GM12878 (cell line): ENCODE measurements at regions not wholly inside any gene's neighbourhood (a gene's known extent, or its start where the extent isn't known, plus 50 kb on each side); places are given as distances from the start of the nearest gene placed in this dataset.

Experiments
- ATF7 ChIP-seq: fragments of 450-650 bp; IDR thresholded peaks from 2 replicates; pipeline ENCODE4 v1.6.1; 2016; ENCODE audit warnings: low read depth, mild to moderate bottlenecking
- BACH1 ChIP-seq: fragments of 450-650 bp; IDR thresholded peaks from 2 replicates; pipeline ENCODE4 v1.6.1; 2017; ENCODE audit warnings: mild to moderate bottlenecking, borderline replicate concordance
- FOXM1 ChIP-seq: IDR thresholded peaks from 2 replicates; pipeline ENCODE4 v1.6.1; 2012; ENCODE audit warnings: low read depth, mild to moderate bottlenecking, inconsistent platforms, low read length, moderate library complexity
- IRF4 ChIP-seq: IDR thresholded peaks from 2 replicates; pipeline ENCODE4 v1.6.1; 2011; ENCODE audit warnings: low read depth, low read length
- MLLT1 ChIP-seq: fragments of 450-650 bp; IDR thresholded peaks from 2 replicates; pipeline ENCODE4 v1.6.1; 2016; ENCODE audit warnings: mild to moderate bottlenecking
- MTA2 ChIP-seq: fragments of 450-650 bp; IDR thresholded peaks from 2 replicates; pipeline ENCODE4 v1.6.1; 2016; ENCODE audit warnings: low read depth, mild to moderate bottlenecking, moderate library complexity
- MTA3 ChIP-seq: IDR thresholded peaks from 2 replicates; pipeline ENCODE4 v1.6.1; 2012; ENCODE audit warnings: low read length, inconsistent platforms, borderline replicate concordance
- NBN ChIP-seq: fragments of 450-650 bp; IDR thresholded peaks from 2 replicates; pipeline ENCODE4 v1.6.1; 2016
- RUNX3 ChIP-seq: IDR thresholded peaks from 2 replicates; pipeline ENCODE4 v1.6.1; 2012; ENCODE audit warnings: low read length, inconsistent platforms
- SIX5 ChIP-seq: IDR thresholded peaks from 2 replicates; pipeline ENCODE4 v1.6.1; 2011; ENCODE audit warnings: mild to moderate bottlenecking, low read depth, low read length, moderate library complexity; ENCODE audit not compliant: severe bottlenecking
- SKIL ChIP-seq: fragments of 450-650 bp; IDR thresholded peaks from 2 replicates; pipeline ENCODE4 v1.6.1; 2017; ENCODE audit warnings: mild to moderate bottlenecking, low read depth, inconsistent platforms; ENCODE audit not compliant: poor library complexity, severe bottlenecking
- SMAD1 ChIP-seq: fragments of 450-650 bp; IDR thresholded peaks from 2 replicates; pipeline ENCODE4 v1.6.1; 2018; ENCODE audit warnings: mild to moderate bottlenecking, low read depth; ENCODE audit not compliant: partially characterized antibody
- YBX1 ChIP-seq: fragments of 450-650 bp; IDR thresholded peaks from 2 replicates; pipeline ENCODE4 v1.6.1; 2016; ENCODE audit warnings: antibody characterized with exemption
- ZNF384 ChIP-seq: IDR thresholded peaks from 2 replicates; pipeline ENCODE4 v1.6.1; 2012; ENCODE audit warnings: low read depth, mild to moderate bottlenecking, low read length, improper control_type of control experiment, borderline replicate concordance
- TF ChIP-seq, protein P1 (sequence below): fragments of 450-650 bp; IDR thresholded peaks from 2 replicates; pipeline ENCODE4 v1.6.1; 2018; ENCODE audit warnings: borderline replicate concordance, mild to moderate bottlenecking; ENCODE audit not compliant: partially characterized antibody
- TF ChIP-seq, protein P2 (sequence below): fragments of 450-650 bp; IDR thresholded peaks from 2 replicates; pipeline ENCODE4 v1.6.1; 2016; ENCODE audit warnings: mild to moderate bottlenecking
- TF ChIP-seq, protein P3 (sequence below): fragments of 450-650 bp; IDR thresholded peaks from 2 replicates; pipeline ENCODE4 v1.6.1; 2018; ENCODE audit warnings: mild to moderate bottlenecking, low read depth, moderate library complexity; ENCODE audit not compliant: partially characterized antibody
- TF ChIP-seq, protein P4 (sequence below): IDR thresholded peaks from 2 replicates; pipeline ENCODE4 v1.6.1; 2011; ENCODE audit warnings: low read depth, mild to moderate bottlenecking, low read length, moderate library complexity, borderline replicate concordance; ENCODE audit errors: extremely low read depth

DNA sequence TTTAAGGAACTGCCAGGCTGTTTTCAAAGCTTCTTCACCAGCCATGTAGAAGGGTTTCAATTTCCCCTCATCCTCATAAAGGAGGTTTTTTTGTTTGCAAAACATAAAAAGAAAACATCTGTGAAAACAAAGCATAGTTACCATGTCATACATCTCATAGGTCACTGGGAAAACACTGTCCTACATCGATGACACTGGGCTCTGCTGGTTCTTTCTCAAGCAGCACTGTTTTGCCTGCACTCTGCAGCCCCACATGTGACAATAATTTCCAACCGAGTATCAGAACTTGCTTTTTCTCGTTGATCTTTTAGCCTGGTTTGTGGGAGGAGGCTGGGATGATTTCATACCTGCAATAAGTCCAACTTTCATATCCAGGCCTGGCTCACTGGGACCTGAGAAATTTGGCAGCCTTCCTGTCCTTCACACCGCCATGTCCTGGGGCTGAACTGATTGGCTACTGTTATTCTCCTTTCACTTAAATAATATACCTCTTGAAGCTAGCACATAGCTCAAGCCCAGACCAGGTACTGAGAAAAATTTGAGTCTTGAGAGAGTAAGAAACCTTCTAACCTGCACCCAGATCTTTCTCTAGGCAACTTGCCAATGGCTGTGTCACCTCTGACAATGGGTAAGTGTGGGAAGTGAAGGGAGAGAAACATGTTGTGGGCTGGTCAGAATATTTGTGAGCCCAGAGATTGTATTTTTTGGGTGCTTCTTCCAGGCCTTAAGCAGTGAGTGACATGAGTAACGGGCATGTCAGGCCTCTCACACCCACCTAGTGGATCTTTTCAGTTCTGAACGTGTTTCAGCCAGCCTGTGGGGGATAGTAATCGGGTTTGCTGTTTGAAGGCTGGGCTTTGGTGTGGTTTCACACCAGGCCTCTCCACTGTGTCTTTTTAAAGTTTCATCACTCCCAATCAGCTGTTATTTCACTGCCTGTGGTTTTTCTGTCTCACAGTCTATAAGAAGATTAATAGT is 502.8 kb downstream of the NTRK2 start (continued):
- TF ChIP-seq MLLT1 (peak; percentile 38; the same call in 1 of the 2 replicates), SKIL (peak; percentile 73), MTA3 (no peak), IRF4 (no peak), BACH1 (no peak), MTA2 (peak; percentile 74), ZNF384 (no peak), YBX1 (no peak), ATF7 (peak; percentile 20; the same call in 1 of the 2 replicates), NBN (0 out of 2 replicates have a peak, but pooled peaks have one; percentile 28), SMAD1 (no peak), SIX5 (no peak), FOXM1 (no peak), RUNX3 (0 out of 2 replicates have a peak, but pooled peaks have one; percentile 38)
- TF ChIP-seq, protein P1, sequence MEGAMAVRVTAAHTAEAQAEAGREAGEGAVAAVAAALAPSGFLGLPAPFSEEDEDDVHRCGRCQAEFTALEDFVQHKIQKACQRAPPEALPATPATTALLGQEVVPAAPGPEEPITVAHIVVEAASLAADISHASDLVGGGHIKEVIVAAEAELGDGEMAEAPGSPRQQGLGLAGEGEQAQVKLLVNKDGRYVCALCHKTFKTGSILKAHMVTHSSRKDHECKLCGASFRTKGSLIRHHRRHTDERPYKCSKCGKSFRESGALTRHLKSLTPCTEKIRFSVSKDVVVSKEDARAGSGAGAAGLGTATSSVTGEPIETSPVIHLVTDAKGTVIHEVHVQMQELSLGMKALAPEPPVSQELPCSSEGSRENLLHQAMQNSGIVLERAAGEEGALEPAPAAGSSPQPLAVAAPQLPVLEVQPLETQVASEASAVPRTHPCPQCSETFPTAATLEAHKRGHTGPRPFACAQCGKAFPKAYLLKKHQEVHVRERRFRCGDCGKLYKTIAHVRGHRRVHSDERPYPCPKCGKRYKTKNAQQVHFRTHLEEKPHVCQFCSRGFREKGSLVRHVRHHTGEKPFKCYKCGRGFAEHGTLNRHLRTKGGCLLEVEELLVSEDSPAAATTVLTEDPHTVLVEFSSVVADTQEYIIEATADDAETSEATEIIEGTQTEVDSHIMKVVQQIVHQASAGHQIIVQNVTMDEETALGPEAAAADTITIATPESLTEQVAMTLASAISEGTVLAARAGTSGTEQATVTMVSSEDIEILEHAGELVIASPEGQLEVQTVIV: no peak
- TF ChIP-seq, protein P2, sequence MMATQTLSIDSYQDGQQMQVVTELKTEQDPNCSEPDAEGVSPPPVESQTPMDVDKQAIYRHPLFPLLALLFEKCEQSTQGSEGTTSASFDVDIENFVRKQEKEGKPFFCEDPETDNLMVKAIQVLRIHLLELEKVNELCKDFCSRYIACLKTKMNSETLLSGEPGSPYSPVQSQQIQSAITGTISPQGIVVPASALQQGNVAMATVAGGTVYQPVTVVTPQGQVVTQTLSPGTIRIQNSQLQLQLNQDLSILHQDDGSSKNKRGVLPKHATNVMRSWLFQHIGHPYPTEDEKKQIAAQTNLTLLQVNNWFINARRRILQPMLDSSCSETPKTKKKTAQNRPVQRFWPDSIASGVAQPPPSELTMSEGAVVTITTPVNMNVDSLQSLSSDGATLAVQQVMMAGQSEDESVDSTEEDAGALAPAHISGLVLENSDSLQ: peak; percentile 80
- TF ChIP-seq, protein P3, sequence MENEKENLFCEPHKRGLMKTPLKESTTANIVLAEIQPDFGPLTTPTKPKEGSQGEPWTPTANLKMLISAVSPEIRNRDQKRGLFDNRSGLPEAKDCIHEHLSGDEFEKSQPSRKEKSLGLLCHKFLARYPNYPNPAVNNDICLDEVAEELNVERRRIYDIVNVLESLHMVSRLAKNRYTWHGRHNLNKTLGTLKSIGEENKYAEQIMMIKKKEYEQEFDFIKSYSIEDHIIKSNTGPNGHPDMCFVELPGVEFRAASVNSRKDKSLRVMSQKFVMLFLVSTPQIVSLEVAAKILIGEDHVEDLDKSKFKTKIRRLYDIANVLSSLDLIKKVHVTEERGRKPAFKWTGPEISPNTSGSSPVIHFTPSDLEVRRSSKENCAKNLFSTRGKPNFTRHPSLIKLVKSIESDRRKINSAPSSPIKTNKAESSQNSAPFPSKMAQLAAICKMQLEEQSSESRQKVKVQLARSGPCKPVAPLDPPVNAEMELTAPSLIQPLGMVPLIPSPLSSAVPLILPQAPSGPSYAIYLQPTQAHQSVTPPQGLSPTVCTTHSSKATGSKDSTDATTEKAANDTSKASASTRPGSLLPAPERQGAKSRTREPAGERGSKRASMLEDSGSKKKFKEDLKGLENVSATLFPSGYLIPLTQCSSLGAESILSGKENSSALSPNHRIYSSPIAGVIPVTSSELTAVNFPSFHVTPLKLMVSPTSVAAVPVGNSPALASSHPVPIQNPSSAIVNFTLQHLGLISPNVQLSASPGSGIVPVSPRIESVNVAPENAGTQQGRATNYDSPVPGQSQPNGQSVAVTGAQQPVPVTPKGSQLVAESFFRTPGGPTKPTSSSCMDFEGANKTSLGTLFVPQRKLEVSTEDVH: no peak
- TF ChIP-seq, protein P4, sequence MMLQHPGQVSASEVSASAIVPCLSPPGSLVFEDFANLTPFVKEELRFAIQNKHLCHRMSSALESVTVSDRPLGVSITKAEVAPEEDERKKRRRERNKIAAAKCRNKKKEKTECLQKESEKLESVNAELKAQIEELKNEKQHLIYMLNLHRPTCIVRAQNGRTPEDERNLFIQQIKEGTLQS: no peak
